GM23338 (cell line): ENCODE measurements at regions not wholly inside any gene's neighbourhood (a gene's known extent, or its start where the extent isn't known, plus 50 kb on each side); places are given as distances from the start of the nearest gene placed in this dataset.

ENCODE experiments used
- ATAC-seq: fragments of 200-7000 bp; cut with Tn5 transposase; 3 replicates; pipeline ENCODE4 v1.9.1; 2020
- DNase-seq: peaks from one replicate; pipeline ENCODE4 v3.0.0-alpha.2; 2015; ENCODE audit warnings: low spot score
- H2AFZ ChIP-seq: fragments of 200-600 bp; sonication (generic); 2 replicates; pipeline ENCODE4 v1.8.0; 2016; ENCODE audit warnings: antibody characterized with exemption, mild to moderate bottlenecking, moderate library complexity
- H3F3A ChIP-seq: fragments of 200-600 bp; sonication (generic); replicated peaks from 2 replicates; pipeline ENCODE4 v1.8.0; 2017; ENCODE audit warnings: antibody characterized with exemption, mixed run types, low read depth
- H3K27ac ChIP-seq: fragments of 200-600 bp; sonication (generic); 2 replicates; pipeline ENCODE4 v1.6.1; 2016; ENCODE audit warnings: low read depth
- H3K27me3 ChIP-seq: fragments of 200-600 bp; sonication (generic); 2 replicates; pipeline ENCODE4 v1.8.0; 2016; ENCODE audit warnings: mild to moderate bottlenecking, mixed run types, moderate library complexity; ENCODE audit not compliant: insufficient read depth
- H3K36me3 ChIP-seq: fragments of 200-600 bp; sonication (generic); 2 replicates; pipeline ENCODE4 v1.8.0; 2016; ENCODE audit warnings: mild to moderate bottlenecking; ENCODE audit not compliant: insufficient read depth
- H3K4me1 ChIP-seq: fragments of 200-600 bp; sonication (generic); 2 replicates; pipeline ENCODE4 v1.8.0; 2016; ENCODE audit warnings: mild to moderate bottlenecking, moderate library complexity; ENCODE audit not compliant: insufficient read depth
- H3K4me2 ChIP-seq: fragments of 200-600 bp; sonication (generic); 2 replicates; pipeline ENCODE4 v1.7.1; 2017; ENCODE audit warnings: mixed run types
- H3K4me3 ChIP-seq: fragments of 200-600 bp; sonication (generic); 2 replicates; pipeline ENCODE4 v1.6.1; 2016; ENCODE audit warnings: mixed run types
- H3K79me2 ChIP-seq: fragments of 200-600 bp; sonication (generic); replicated peaks from 2 replicates; pipeline ENCODE4 v1.8.0; 2017; ENCODE audit warnings: mild to moderate bottlenecking; ENCODE audit not compliant: insufficient read depth
- H3K9me2 ChIP-seq: fragments of 200-600 bp; sonication (generic); 2 replicates; pipeline ENCODE4 v1.8.0; 2017; ENCODE audit not compliant: insufficient read depth
- H4K20me1 ChIP-seq: fragments of 200-600 bp; sonication (generic); replicated peaks from 2 replicates; pipeline ENCODE4 v1.8.0; 2017; ENCODE audit warnings: mild to moderate bottlenecking; ENCODE audit not compliant: insufficient read depth
- H3K27ac Mint-ChIP-seq: 2 replicates; pipeline ENCODE4 v1.8.0; 2020; ENCODE audit warnings: inconsistent platforms, mild to moderate bottlenecking, moderate library complexity, mixed read lengths
- H3K27me3 Mint-ChIP-seq: 3 replicates; pipeline ENCODE4 v1.8.0; 2022; ENCODE audit warnings: low read depth, mild to moderate bottlenecking, moderate library complexity, mixed read lengths, inconsistent platforms; ENCODE audit not compliant: insufficient read depth, poor library complexity
- H3K36me3 Mint-ChIP-seq: 3 replicates; pipeline ENCODE4 v1.8.0; 2021; ENCODE audit warnings: low read depth, mild to moderate bottlenecking, inconsistent platforms, moderate library complexity, mixed read lengths
- H3K4me1 Mint-ChIP-seq: 3 replicates; pipeline ENCODE4 v1.8.0; 2020; ENCODE audit warnings: mild to moderate bottlenecking, inconsistent platforms, mixed read lengths
- H3K4me3 Mint-ChIP-seq: 3 replicates; pipeline ENCODE4 v1.8.0; 2021; ENCODE audit warnings: moderate library complexity, mild to moderate bottlenecking, inconsistent platforms, mixed read lengths
- H3K9me3 Mint-ChIP-seq: 3 replicates; pipeline ENCODE4 v1.8.0; 2020; ENCODE audit warnings: moderate library complexity, mild to moderate bottlenecking, inconsistent platforms, mixed read lengths
- CREB1 ChIP-seq: fragments of 250-450 bp; sonication (Bioruptor Pico); IDR thresholded peaks from 2 replicates; pipeline ENCODE4 v1.5.0; 2020; ENCODE audit warnings: low read depth, mild to moderate bottlenecking, moderate library complexity
- CTCF ChIP-seq, 2 experiments: fragments of 200-600 bp in 1 of 2; sonication (generic) in 1 of 2; conservative IDR thresholded peaks; 2 replicates each; pipeline versions ENCODE4 v1.5.1 to v1.6.1; 2016 to 2017; ENCODE audit warnings: antibody characterized with exemption in 2 of 2, low read depth in 2 of 2, mild to moderate bottlenecking in 2 of 2, moderate library complexity in 1 of 2
- NANOG ChIP-seq: IDR thresholded peaks from 2 replicates; pipeline ENCODE4 v1.6.1; 2016; ENCODE audit warnings: antibody characterized with exemption, borderline replicate concordance
- POLR2AphosphoS5 ChIP-seq: IDR thresholded peaks from 2 replicates; pipeline ENCODE4 v1.6.1; 2016; ENCODE audit warnings: antibody characterized with exemption, low read depth
- ZNF462 ChIP-seq: fragments of 250-450 bp; sonication (Bioruptor Pico); IDR thresholded peaks from 2 replicates; pipeline ENCODE4 v1.5.0; 2020; ENCODE audit warnings: mild to moderate bottlenecking, moderate library complexity

GRCh38 chr18:2100694-2101213 is 470.6 kb downstream of the METTL4 start:
- Mint-ChIP-seq H3K4me1 (no peaks in the 10 kb centered on the region; the same call in 2 of the 3 replicates), H3K4me3 (no peak overlapping the region), H3K9me3 (peaks cover 3% of the 10 kb centered on the region; the same call in 1 of the 3 replicates), H3K27me3 (peaks cover 2% of the 10 kb centered on the region), H3K36me3 (no peaks in the 10 kb centered on the region), H3K27ac (no peak overlapping the region)
- no peak overlapping the region for H3K4me3 ChIP-seq
- H3K4me2 ChIP-seq: no peak overlapping the region
- no peaks in the 10 kb centered on the region for H3K4me1 ChIP-seq
- ATAC-seq: no peak
- no peaks in the 10 kb centered on the region for H3F3A ChIP-seq
- TF ChIP-seq CREB1 (CRISPR knock-in tag) (no peak), CTCF (conservative IDR thresholded peaks at IDR 0.05; ENCODE audit: low read depth in 2 of 2) (no peak), NANOG (no peak), ZNF462 (no peak), POLR2AphosphoS5 (no peak)
- peaks cover 4% of the 10 kb centered on the region; the same call in 1 of the 2 replicates for H3K9me2 ChIP-seq
- no peaks in the 10 kb centered on the region for H3K27me3 ChIP-seq
- H3K79me2 ChIP-seq: no peaks in the 10 kb centered on the region
- H3K36me3 ChIP-seq: no peaks in the 10 kb centered on the region
- no peak for DNase-seq
- no peak overlapping the region for H3K27ac ChIP-seq
- H4K20me1 ChIP-seq: no peaks in the 10 kb centered on the region
- no peak overlapping the region for H2AFZ ChIP-seq
